GM12872 (cell line): ENCODE measurements at regions not wholly inside any gene's neighbourhood (a gene's known extent, or its start where the extent isn't known, plus 50 kb on each side); places are given as distances from the start of the nearest gene placed in this dataset.

Experiments used
- TF ChIP-seq, protein P1 (sequence below): IDR thresholded peaks from 3 replicates; pipeline ENCODE4 v1.5.1; 2011; ENCODE audit warnings: low read depth, mild to moderate bottlenecking, low read length, moderate library complexity; ENCODE audit not compliant: insufficient read depth

DNA sequence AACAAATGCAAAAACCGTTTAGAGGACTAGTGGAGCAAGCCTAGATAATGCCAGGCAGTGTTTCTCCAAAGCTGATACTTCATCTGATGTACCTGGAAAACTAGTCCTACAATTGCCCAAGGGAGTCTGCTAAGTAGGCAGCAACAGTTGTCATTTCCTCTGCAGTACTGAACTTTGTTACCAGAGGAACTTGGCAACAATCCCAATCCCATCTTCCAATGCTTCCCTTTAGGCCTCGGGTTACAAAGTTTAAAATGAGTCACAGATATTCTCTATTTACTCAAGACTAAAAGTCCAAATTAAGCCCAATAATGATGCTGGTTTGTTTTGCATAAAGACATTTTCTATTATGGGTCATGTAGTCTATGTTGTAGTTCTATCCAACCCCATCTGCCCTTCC, 120.0 kb upstream of the GLRA2 start:
- TF ChIP-seq, protein P1, sequence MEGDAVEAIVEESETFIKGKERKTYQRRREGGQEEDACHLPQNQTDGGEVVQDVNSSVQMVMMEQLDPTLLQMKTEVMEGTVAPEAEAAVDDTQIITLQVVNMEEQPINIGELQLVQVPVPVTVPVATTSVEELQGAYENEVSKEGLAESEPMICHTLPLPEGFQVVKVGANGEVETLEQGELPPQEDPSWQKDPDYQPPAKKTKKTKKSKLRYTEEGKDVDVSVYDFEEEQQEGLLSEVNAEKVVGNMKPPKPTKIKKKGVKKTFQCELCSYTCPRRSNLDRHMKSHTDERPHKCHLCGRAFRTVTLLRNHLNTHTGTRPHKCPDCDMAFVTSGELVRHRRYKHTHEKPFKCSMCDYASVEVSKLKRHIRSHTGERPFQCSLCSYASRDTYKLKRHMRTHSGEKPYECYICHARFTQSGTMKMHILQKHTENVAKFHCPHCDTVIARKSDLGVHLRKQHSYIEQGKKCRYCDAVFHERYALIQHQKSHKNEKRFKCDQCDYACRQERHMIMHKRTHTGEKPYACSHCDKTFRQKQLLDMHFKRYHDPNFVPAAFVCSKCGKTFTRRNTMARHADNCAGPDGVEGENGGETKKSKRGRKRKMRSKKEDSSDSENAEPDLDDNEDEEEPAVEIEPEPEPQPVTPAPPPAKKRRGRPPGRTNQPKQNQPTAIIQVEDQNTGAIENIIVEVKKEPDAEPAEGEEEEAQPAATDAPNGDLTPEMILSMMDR = no peak

DNA sequence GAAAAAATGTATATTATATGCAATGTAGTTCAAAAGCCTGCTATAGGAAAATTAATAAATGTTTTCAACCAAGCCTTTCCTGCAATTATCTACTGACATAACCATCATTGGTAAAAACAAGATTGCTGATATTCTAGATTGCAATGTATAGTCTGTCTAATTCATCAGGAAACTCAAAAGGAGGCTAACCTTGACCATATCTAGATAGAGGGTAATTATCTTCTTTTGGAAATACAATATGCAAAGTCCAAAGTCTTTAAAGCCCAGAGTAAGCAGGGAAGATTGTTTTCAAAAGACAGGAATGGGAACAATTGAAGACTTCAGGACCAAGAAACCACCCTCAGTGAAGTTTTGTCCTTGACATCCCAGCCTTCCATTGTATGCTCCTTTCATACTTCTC, 123.1 kb upstream of the GLRA2 start:
- TF ChIP-seq, protein P1 = no peak

DNA sequence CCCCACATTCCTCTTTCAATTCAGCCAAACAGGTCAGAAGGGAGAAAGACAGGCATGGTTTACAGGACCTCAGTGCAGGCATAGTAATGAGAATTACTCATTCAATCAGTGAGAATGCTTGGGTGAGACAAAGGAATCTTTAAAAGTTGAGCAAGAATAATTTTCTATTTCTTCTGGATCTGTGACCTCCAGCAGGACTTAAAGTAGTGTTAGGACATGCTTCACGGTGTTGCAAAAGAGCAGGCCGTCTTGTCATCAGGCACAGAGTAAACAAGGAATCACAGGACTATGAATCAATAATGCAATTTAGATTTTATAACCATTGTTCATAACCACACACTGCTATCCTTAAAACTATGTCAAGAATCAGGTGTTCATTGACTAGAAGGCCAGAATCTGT, 130.6 kb upstream of the GLRA2 start:
- TF ChIP-seq, protein P1 = no peak

DNA sequence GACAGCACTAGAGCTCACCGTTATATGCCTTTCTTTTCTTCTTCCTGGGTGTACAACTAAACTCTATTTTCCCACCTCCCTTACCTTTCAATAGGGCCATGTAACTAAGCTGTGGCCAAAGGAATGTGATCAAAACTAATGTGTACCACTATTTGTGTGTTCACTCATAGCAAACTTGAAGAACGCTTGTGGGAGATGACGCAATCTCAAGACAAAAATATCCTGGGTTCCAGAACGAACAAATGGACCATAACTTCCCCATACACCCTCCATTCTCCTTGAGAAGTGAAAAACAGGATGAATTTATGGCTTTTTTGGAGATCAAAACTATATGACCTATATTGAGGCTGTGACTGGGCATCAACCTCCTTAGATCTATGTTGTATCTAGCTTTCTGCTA, 139.7 kb upstream of the GLRA2 start:
- TF ChIP-seq, protein P1 = no peak

DNA sequence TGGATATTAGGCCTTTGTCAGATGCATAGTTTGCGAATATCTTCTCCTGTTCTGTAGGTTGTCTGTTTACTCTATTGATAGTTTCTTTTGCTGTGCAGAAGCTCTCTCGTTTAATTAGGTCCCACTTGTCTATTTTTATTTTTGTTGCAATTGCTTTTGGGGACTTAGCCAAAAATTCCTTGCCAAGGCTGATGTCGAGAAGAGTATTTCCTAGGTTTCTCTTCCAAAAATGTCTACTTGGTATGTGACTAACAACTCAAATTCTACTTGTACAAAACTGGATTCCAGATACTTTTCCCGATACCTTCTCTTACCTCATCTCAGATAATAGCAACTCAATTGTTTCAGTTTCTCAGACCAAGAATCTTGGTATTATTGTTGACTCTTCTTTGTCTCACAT, 142.4 kb upstream of the GLRA2 start:
- TF ChIP-seq, protein P1 = no peak

DNA sequence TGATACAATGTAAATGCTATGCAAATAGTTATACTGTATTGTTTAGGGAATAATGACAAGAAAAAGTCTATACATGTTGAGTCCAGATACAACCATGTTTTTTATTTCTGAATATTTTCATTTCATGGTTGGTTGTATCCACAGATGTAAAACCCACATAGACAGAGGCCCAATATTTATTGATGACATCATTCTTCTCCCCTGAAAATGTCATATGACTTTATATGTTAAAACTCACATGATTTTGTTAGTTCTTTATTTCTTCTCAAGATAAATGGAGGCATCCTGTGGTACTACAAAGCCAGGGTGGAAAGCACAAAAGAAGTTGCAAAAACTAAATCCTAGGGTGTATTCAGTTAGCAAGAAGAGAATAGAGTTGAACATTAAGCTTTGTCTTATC, 149.3 kb upstream of the GLRA2 start:
- TF ChIP-seq, protein P1 = no peak

DNA sequence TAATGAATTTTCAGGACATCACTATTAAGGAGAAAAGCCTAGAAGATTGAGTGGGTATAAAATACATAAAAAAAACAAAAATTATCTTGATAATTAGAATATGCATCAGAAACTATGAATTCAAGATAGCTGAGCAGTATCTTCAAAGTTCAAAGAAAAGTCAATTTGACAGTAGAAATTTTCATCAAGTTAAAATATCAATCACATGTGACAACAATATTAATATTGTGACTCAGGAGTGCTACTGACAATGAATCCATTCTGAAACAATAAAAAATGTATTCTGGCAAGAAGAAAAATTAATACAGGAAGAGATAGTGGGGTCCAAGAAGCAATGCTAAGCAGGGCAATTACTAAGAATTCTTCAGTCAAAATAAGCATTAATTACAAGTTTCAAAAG, 151.9 kb upstream of the GLRA2 start:
- TF ChIP-seq, protein P1 = no peak

DNA sequence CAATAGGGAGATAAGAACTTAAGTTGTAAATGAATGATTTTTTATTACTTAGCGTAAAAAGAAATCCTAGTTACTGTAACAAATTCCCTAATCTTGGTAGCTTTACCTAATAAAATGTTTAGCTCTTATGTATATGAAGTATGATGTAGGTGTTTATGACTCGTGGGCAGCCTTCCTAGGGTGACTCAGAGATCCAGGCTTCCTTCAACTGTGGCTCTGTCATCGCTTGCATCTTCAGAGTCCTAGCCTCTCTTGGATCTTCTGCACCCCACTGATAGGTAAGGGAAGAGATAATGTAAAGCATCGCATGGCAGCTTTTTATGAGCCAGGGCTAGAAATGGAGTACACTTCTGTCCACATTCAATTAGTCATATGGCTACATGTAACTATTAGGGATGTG, 165.6 kb upstream of the GLRA2 start:
- TF ChIP-seq, protein P1 = no peak
